HAP-1 (cell line): ENCODE measurements at regions not wholly inside any gene's neighbourhood (a gene's known extent, or its start where the extent isn't known, plus 50 kb on each side); places are given as distances from the start of the nearest gene placed in this dataset.

Experiments used
- DNase-seq, 2 experiments: peaks; one replicate each; pipeline ENCODE4 v3.0.0-alpha.2; 2016 to 2020; ENCODE audit warnings: low spot score in 2 of 2
- H3K27me3 ChIP-seq: fragments of 250-450 bp; sonication (Bioruptor Pico); 2 replicates; pipeline ENCODE4 v1.5.1; 2020; ENCODE audit warnings: low read depth, mild to moderate bottlenecking, moderate library complexity
- H3K36me3 ChIP-seq: fragments of 250-450 bp; sonication (Bioruptor Pico); replicated peaks from 2 replicates; pipeline ENCODE4 v1.5.1; 2020; ENCODE audit warnings: mild to moderate bottlenecking
- H3K4me1 ChIP-seq: fragments of 250-450 bp; sonication (Bioruptor Pico); 2 replicates; pipeline ENCODE4 v1.5.1; 2020; ENCODE audit warnings: mild to moderate bottlenecking
- H3K4me3 ChIP-seq: fragments of 250-450 bp; sonication (Bioruptor Pico); 2 replicates; pipeline ENCODE4 v1.5.1; 2020; ENCODE audit warnings: mild to moderate bottlenecking, moderate library complexity
- H3K9me3 ChIP-seq: fragments of 250-450 bp; sonication (Bioruptor Pico); 2 replicates; pipeline ENCODE4 v1.5.1; 2020; ENCODE audit warnings: mild to moderate bottlenecking, moderate library complexity
- in situ Hi-C: fragments of 300-500 bp; cut with MboI; formaldehyde crosslinking; loops from 3 replicates; pipeline ENCODE4 v1.14.3; 2020; ENCODE audit warnings: low sequenced_read_pairs, inconsistent platforms, mixed read lengths

- no peaks in the 10 kb centered on the region for H3K9me3 ChIP-seq
- in situ Hi-C loops: no loop called here
Measured at GRCh38 chr1:219459351-219460080, 153.4 kb downstream of the ZC3H11B start.

GRCh38 chr1:219446288-219446687 is 166.6 kb downstream of the ZC3H11B start:
- DNase-seq: no peak
- no peaks in the 10 kb centered on the region; the same call in 1 of the 2 replicates for H3K27me3 ChIP-seq
- in situ Hi-C loops: no loop called here

More at GRCh38 chr1:219459351-219460080, 153.4 kb downstream of the ZC3H11B start:
- no peak for DNase-seq
- Histone ChIP-seq H3K36me3 (no peaks in the 10 kb centered on the region), H3K27me3 (no peaks in the 10 kb centered on the region), H3K4me1 (no peaks in the 10 kb centered on the region), H3K4me3 (no peak overlapping the region)

GRCh38 chr1:219445864-219446263 is 167.0 kb downstream of the ZC3H11B start:
- H3K4me3 ChIP-seq: no peak overlapping the region
- H3K4me1 ChIP-seq: no peaks in the 10 kb centered on the region
- no peak for DNase-seq
- in situ Hi-C loops: no loop called here
- no peaks in the 10 kb centered on the region; the same call in 1 of the 2 replicates for H3K27me3 ChIP-seq
- no peaks in the 10 kb centered on the region for H3K9me3 ChIP-seq
- no peaks in the 10 kb centered on the region for H3K36me3 ChIP-seq

More at GRCh38 chr1:219446288-219446687, 166.6 kb downstream of the ZC3H11B start:
- no peaks in the 10 kb centered on the region for H3K4me1 ChIP-seq
- H3K9me3 ChIP-seq: no peaks in the 10 kb centered on the region
- H3K36me3 ChIP-seq: no peaks in the 10 kb centered on the region
- H3K4me3 ChIP-seq: no peak overlapping the region

- no peaks in the 10 kb centered on the region for H3K9me3 ChIP-seq
- no peak for DNase-seq
- no peaks in the 10 kb centered on the region for H3K4me1 ChIP-seq
- H3K27me3 ChIP-seq: no peaks in the 10 kb centered on the region; the same call in 1 of the 2 replicates
- H3K36me3 ChIP-seq: no peaks in the 10 kb centered on the region
- in situ Hi-C loops: no loop called here
- H3K4me3 ChIP-seq: no peak overlapping the region
Measured at GRCh38 chr1:219444474-219444873, 168.4 kb downstream of the ZC3H11B start.

GRCh38 chr1:219443763-219444162 is 169.1 kb downstream of the ZC3H11B start:
- Histone ChIP-seq H3K9me3 (no peaks in the 10 kb centered on the region), H3K36me3 (no peaks in the 10 kb centered on the region), H3K4me1 (no peaks in the 10 kb centered on the region), H3K27me3 (no peaks in the 10 kb centered on the region; the same call in 1 of the 2 replicates), H3K4me3 (no peak overlapping the region)
- DNase-seq: no peak
- in situ Hi-C loops: no loop called here

- no peaks in the 10 kb centered on the region for H3K9me3 ChIP-seq
- H3K27me3 ChIP-seq: no peaks in the 10 kb centered on the region; the same call in 1 of the 2 replicates
- in situ Hi-C loops: no loop called here
- no peak for DNase-seq
- H3K36me3 ChIP-seq: no peaks in the 10 kb centered on the region
- no peaks in the 10 kb centered on the region for H3K4me1 ChIP-seq
- no peak overlapping the region for H3K4me3 ChIP-seq
Measured at GRCh38 chr1:219442611-219443061, 170.3 kb downstream of the ZC3H11B start.

GRCh38 chr1:219441884-219442283 is 171.0 kb downstream of the ZC3H11B start:
- Histone ChIP-seq H3K36me3 (no peaks in the 10 kb centered on the region), H3K9me3 (no peaks in the 10 kb centered on the region), H3K4me1 (no peaks in the 10 kb centered on the region), H3K4me3 (no peak overlapping the region), H3K27me3 (no peaks in the 10 kb centered on the region; the same call in 1 of the 2 replicates)
- DNase-seq: no peak
- in situ Hi-C loops: no loop called here

GRCh38 chr1:219439376-219439775 is 173.5 kb downstream of the ZC3H11B start:
- DNase-seq: no peak
- no peak overlapping the region for H3K4me3 ChIP-seq
- no peaks in the 10 kb centered on the region for H3K36me3 ChIP-seq
- no peaks in the 10 kb centered on the region for H3K4me1 ChIP-seq
- no peaks in the 10 kb centered on the region for H3K9me3 ChIP-seq
- in situ Hi-C loops: no loop called here
- H3K27me3 ChIP-seq: no peaks in the 10 kb centered on the region; the same call in 1 of the 2 replicates

GRCh38 chr1:219438386-219438785 is 174.5 kb downstream of the ZC3H11B start:
- H3K27me3 ChIP-seq: no peaks in the 10 kb centered on the region; the same call in 1 of the 2 replicates
- H3K36me3 ChIP-seq: no peaks in the 10 kb centered on the region
- in situ Hi-C loops: no loop called here
- 0 out of 2 replicates have a peak, but pooled peaks cover 2% of the 10 kb centered on the region for H3K4me1 ChIP-seq
- no peaks in the 10 kb centered on the region for H3K9me3 ChIP-seq
- no peak for DNase-seq
- no peak overlapping the region for H3K4me3 ChIP-seq

- Histone ChIP-seq H3K36me3 (no peaks in the 10 kb centered on the region), H3K4me1 (peaks cover 2% of the 10 kb centered on the region; the same call in 1 of the 2 replicates), H3K9me3 (no peaks in the 10 kb centered on the region), H3K27me3 (no peaks in the 10 kb centered on the region), H3K4me3 (no peak overlapping the region)
- no peak for DNase-seq
- in situ Hi-C loops: no loop called here
Measured at GRCh38 chr1:219434923-219435297, 178.0 kb downstream of the ZC3H11B start.

- no peaks in the 10 kb centered on the region for H3K9me3 ChIP-seq
- H3K36me3 ChIP-seq: no peaks in the 10 kb centered on the region
- H3K4me1 ChIP-seq: peaks cover 2% of the 10 kb centered on the region; the same call in 1 of the 2 replicates
- in situ Hi-C loops: no loop called here
- DNase-seq: no peak
- H3K4me3 ChIP-seq: no peak overlapping the region
- no peaks in the 10 kb centered on the region for H3K27me3 ChIP-seq
Measured at GRCh38 chr1:219434285-219434922, 178.5 kb downstream of the ZC3H11B start.

GRCh38 chr1:219433496-219434131 is 179.3 kb downstream of the ZC3H11B start:
- no peaks in the 10 kb centered on the region for H3K9me3 ChIP-seq
- no peak for DNase-seq
- in situ Hi-C loops: no loop called here
- H3K4me3 ChIP-seq: no peak overlapping the region
- no peaks in the 10 kb centered on the region for H3K27me3 ChIP-seq
- peaks cover 2% of the 10 kb centered on the region; the same call in 1 of the 2 replicates for H3K4me1 ChIP-seq
- H3K36me3 ChIP-seq: no peaks in the 10 kb centered on the region

- H3K27me3 ChIP-seq: no peaks in the 10 kb centered on the region
- H3K4me3 ChIP-seq: no peak overlapping the region
- DNase-seq: no peak
- in situ Hi-C loops: no loop called here
- H3K36me3 ChIP-seq: no peaks in the 10 kb centered on the region
- no peaks in the 10 kb centered on the region for H3K9me3 ChIP-seq
- peaks cover 4% of the 10 kb centered on the region for H3K4me1 ChIP-seq
Measured at GRCh38 chr1:219433001-219433400, 179.9 kb downstream of the ZC3H11B start.

- no peaks in the 10 kb centered on the region for H3K27me3 ChIP-seq
- in situ Hi-C loops: no loop called here
- no peaks in the 10 kb centered on the region for H3K36me3 ChIP-seq
- H3K4me3 ChIP-seq: no peak overlapping the region
- no peak for DNase-seq
- H3K4me1 ChIP-seq: peaks cover 7% of the 10 kb centered on the region
- no peaks in the 10 kb centered on the region for H3K9me3 ChIP-seq
Measured at GRCh38 chr1:219432191-219432606, 180.7 kb downstream of the ZC3H11B start.
